ENCODE measurements at regions not wholly inside any gene's neighbourhood (a gene's known extent, or its start where the extent isn't known, plus 50 kb on each side); places are given as distances from the start of the nearest gene placed in this dataset.
"Not testable (repeated sequence)": the region's sequence is repeated elsewhere in the genome, so short reads cannot be mapped to it uniquely, and the experiment has no call there.

DNA sequence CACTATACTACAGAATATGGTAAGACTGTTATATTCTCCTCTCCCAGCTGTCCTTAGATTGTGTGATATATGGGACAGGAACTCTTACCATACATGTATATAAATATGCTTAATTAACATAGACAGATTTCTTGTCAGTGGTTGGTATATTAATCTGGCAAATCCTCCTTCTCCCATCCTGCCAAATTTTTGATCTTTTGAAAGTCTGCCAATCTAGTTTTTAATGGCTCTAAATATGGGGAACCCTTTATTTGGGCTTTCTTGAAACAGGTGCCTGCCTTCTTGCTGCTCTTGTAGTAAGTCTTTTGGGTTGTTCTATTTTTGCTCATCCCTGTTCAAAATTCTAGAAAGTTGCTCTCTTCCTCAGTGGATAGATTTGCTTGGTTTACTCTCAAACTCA lies 63.5 kb downstream of the SPATA31D1 start:
- Histone ChIP-seq H3K27me3 (ENCODE audit: insufficient read depth, low read length) (no peaks in the 10 kb centered on the region), H3K36me3 (ENCODE audit: insufficient read depth, low read length) (no peaks in the 10 kb centered on the region), H3K79me2 (ENCODE audit: control insufficient read depth, insufficient read depth, low read length, unreplicated experiment) (no peaks in the 10 kb centered on the region)

DNA sequence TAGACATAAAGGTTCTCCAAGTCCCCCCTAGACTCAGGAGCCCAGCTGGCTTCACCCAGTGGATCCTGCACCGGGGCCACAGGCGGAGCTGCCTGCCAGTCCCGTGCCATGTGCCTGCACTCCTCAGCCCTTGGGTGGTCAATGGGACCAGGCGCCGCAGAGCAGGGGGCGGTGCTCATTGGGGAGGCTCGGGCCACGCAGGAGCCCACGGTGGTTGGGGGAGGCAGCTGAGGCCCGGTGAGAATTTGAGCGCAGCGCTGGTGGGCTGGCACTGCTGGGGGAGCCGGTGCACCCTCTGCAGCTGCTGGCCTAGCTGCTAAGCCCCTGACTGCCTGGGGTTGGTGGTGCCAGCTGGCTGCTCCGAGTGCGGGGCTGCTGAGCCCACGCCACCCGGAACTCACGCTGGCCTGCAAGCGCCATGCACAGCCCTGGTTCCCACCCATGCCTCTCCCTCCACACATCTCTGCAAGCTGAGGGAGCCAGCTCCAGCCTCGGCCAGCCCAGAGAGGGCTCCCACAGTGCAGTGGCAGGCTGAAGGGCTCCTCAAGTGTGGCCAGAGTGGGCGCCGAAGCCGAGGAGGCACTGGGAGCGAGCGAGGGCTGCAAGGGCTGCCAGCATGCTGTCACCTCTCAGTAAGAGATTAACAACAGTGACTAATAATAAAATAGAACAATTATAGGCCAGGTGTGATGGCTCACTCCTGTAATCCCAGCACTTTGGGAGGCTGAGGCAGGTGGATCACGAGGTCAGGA lies 65.9 kb downstream of the SPATA31D1 start:
- H3K36me3 ChIP-seq (ENCODE audit: insufficient read depth, low read length): no peaks in the 10 kb centered on the region
- no peaks in the 10 kb centered on the region for H3K4me1 ChIP-seq (ENCODE audit: control insufficient read depth, insufficient read depth, low read length, unreplicated experiment)
- no peak overlapping the region for H3K4me3 ChIP-seq (ENCODE audit: low read depth, low read length)
- H3K27ac ChIP-seq (ENCODE audit: low read depth, low read length): no peak overlapping the region
- H2AFZ ChIP-seq (ENCODE audit: low read length, unreplicated experiment): no peak overlapping the region
- no peaks in the 10 kb centered on the region for H3K27me3 ChIP-seq (ENCODE audit: insufficient read depth, low read length)
- no peaks in the 10 kb centered on the region for H3K79me2 ChIP-seq (ENCODE audit: control insufficient read depth, insufficient read depth, low read length, unreplicated experiment)

More for the DNA sequence above, 63.5 kb downstream of the SPATA31D1 start:
- no peaks in the 10 kb centered on the region for H3K4me1 ChIP-seq (ENCODE audit: control insufficient read depth, insufficient read depth, low read length, unreplicated experiment)
- no peak overlapping the region for H3K4me3 ChIP-seq (ENCODE audit: low read depth, low read length)
- H2AFZ ChIP-seq (ENCODE audit: low read length, unreplicated experiment): no peak overlapping the region
- no peak overlapping the region for H3K27ac ChIP-seq (ENCODE audit: low read depth, low read length)

GRCh38 chr9:82057805-82058204 lies 69.2 kb downstream of the SPATA31D1 start:
- no peaks in the 10 kb centered on the region for H3K36me3 ChIP-seq (ENCODE audit: insufficient read depth, low read length)
- H3K4me3 ChIP-seq (ENCODE audit: low read depth, low read length): no peak overlapping the region
- no peaks in the 10 kb centered on the region for H3K4me1 ChIP-seq (ENCODE audit: control insufficient read depth, insufficient read depth, low read length, unreplicated experiment)
- H3K27ac ChIP-seq (ENCODE audit: low read depth, low read length): no peak overlapping the region
- no peaks in the 10 kb centered on the region for H3K27me3 ChIP-seq (ENCODE audit: insufficient read depth, low read length)
- no peaks in the 10 kb centered on the region for H3K79me2 ChIP-seq (ENCODE audit: control insufficient read depth, insufficient read depth, low read length, unreplicated experiment)
- H2AFZ ChIP-seq (ENCODE audit: low read length, unreplicated experiment): no peak overlapping the region

- not testable (repeated sequence) for H3K79me2 ChIP-seq (ENCODE audit: control insufficient read depth, insufficient read depth, low read length, unreplicated experiment); H3K4me3 ChIP-seq (ENCODE audit: low read depth, low read length); H3K27me3 ChIP-seq (ENCODE audit: insufficient read depth, low read length); H3K27ac ChIP-seq (ENCODE audit: low read depth, low read length); H3K4me1 ChIP-seq (ENCODE audit: control insufficient read depth, insufficient read depth, low read length, unreplicated experiment); H3K36me3 ChIP-seq (ENCODE audit: insufficient read depth, low read length); H2AFZ ChIP-seq (ENCODE audit: low read length, unreplicated experiment)
Measured at GRCh38 chr9:82061801-82062200, 73.2 kb downstream of the SPATA31D1 start.

- Histone ChIP-seq H3K4me1 (ENCODE audit: control insufficient read depth, insufficient read depth, low read length, unreplicated experiment) (no peaks in the 10 kb centered on the region), H2AFZ (ENCODE audit: low read length, unreplicated experiment) (no peak overlapping the region), H3K79me2 (ENCODE audit: control insufficient read depth, insufficient read depth, low read length, unreplicated experiment) (no peaks in the 10 kb centered on the region), H3K4me3 (ENCODE audit: low read depth, low read length) (no peak overlapping the region), H3K27me3 (ENCODE audit: insufficient read depth, low read length) (no peaks in the 10 kb centered on the region), H3K27ac (ENCODE audit: low read depth, low read length) (no peak overlapping the region), H3K36me3 (ENCODE audit: insufficient read depth, low read length) (no peaks in the 10 kb centered on the region)
Measured at GRCh38 chr9:82062245-82062644, 73.7 kb downstream of the SPATA31D1 start.

GRCh38 chr9:82073551-82074543 lies 85.3 kb downstream of the SPATA31D1 start:
- no peaks in the 10 kb centered on the region for H3K4me1 ChIP-seq (ENCODE audit: control insufficient read depth, insufficient read depth, low read length, unreplicated experiment)
- no peak overlapping the region for H3K27ac ChIP-seq (ENCODE audit: low read depth, low read length)
- H2AFZ ChIP-seq (ENCODE audit: low read length, unreplicated experiment): no peak overlapping the region
- H3K27me3 ChIP-seq (ENCODE audit: insufficient read depth, low read length): no peaks in the 10 kb centered on the region
- no peaks in the 10 kb centered on the region for H3K79me2 ChIP-seq (ENCODE audit: control insufficient read depth, insufficient read depth, low read length, unreplicated experiment)
- no peak overlapping the region for H3K4me3 ChIP-seq (ENCODE audit: low read depth, low read length)
- no peaks in the 10 kb centered on the region for H3K36me3 ChIP-seq (ENCODE audit: insufficient read depth, low read length)

DNA sequence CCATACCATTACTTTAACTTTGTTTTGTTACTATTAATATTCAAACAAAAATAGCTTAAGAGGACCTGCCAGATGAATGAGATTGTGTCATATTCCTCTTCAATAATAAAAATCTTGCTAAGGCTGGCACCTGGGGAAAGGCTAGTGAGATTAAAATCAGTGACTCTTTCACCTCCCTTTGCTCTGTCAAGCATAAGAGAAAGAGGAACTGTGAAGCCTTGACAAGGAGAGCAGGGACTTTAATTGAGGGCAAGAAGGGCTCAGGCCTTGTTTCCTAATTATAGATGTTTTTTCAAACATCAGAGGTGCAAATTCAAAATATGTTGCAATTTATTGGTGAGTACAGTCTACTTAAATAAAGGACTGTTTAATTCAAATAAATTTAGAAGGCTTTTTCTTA lies 91.7 kb downstream of the SPATA31D1 start:
- Histone ChIP-seq H3K4me3 (ENCODE audit: low read depth, low read length) (no peak overlapping the region), H3K4me1 (ENCODE audit: control insufficient read depth, insufficient read depth, low read length, unreplicated experiment) (no peaks in the 10 kb centered on the region), H3K79me2 (ENCODE audit: control insufficient read depth, insufficient read depth, low read length, unreplicated experiment) (no peaks in the 10 kb centered on the region)

GRCh38 chr9:82081496-82081895 lies 92.9 kb downstream of the SPATA31D1 start:
- 0 out of 2 replicates have a peak, but pooled peaks cover 4% of the 10 kb centered on the region for H3K27me3 ChIP-seq (ENCODE audit: insufficient read depth, low read length)
- no peak overlapping the region for H3K27ac ChIP-seq (ENCODE audit: low read depth, low read length)
- H3K4me3 ChIP-seq (ENCODE audit: low read depth, low read length): no peak overlapping the region
- H2AFZ ChIP-seq (ENCODE audit: low read length, unreplicated experiment): no peak overlapping the region
- no peaks in the 10 kb centered on the region for H3K36me3 ChIP-seq (ENCODE audit: insufficient read depth, low read length)
- no peaks in the 10 kb centered on the region for H3K79me2 ChIP-seq (ENCODE audit: control insufficient read depth, insufficient read depth, low read length, unreplicated experiment)
- no peaks in the 10 kb centered on the region for H3K4me1 ChIP-seq (ENCODE audit: control insufficient read depth, insufficient read depth, low read length, unreplicated experiment)

More for the DNA sequence above, 91.7 kb downstream of the SPATA31D1 start:
- Histone ChIP-seq H2AFZ (ENCODE audit: low read length, unreplicated experiment) (no peak overlapping the region), H3K36me3 (ENCODE audit: insufficient read depth, low read length) (no peaks in the 10 kb centered on the region), H3K27me3 (ENCODE audit: insufficient read depth, low read length) (no peaks in the 10 kb centered on the region), H3K27ac (ENCODE audit: low read depth, low read length) (no peak overlapping the region)

DNA sequence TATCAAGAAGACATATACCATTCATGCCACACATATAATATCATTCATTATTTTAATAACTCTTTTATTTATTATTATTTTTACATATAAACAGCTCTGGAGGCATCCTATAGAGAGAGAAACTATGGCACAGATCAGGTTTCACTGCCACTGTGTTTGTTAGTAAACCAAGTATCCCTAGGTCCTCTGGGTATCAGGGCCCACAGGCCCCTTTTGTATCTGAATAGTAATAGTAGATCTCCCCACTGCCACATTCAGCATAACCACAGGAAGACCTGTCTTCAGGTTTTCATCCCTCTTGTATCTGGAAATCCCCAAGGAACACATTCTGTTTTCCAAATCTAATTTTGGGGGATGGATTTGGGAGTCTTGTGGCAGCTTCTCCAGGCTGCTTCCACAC lies 94.0 kb downstream of the SPATA31D1 start:
- Histone ChIP-seq H2AFZ (ENCODE audit: low read length, unreplicated experiment) (no peak overlapping the region), H3K4me1 (ENCODE audit: control insufficient read depth, insufficient read depth, low read length, unreplicated experiment) (no peaks in the 10 kb centered on the region), H3K79me2 (ENCODE audit: control insufficient read depth, insufficient read depth, low read length, unreplicated experiment) (no peaks in the 10 kb centered on the region), H3K36me3 (ENCODE audit: insufficient read depth, low read length) (no peaks in the 10 kb centered on the region), H3K27ac (ENCODE audit: low read depth, low read length) (no peak overlapping the region), H3K4me3 (ENCODE audit: low read depth, low read length) (no peak overlapping the region), H3K27me3 (ENCODE audit: insufficient read depth, low read length) (0 out of 2 replicates have a peak, but pooled peaks cover 4% of the 10 kb centered on the region)

GRCh38 chr9:82088591-82088990 lies 100.0 kb downstream of the SPATA31D1 start:
- Histone ChIP-seq H3K4me3 (ENCODE audit: low read depth, low read length) (no peak overlapping the region), H2AFZ (ENCODE audit: low read length, unreplicated experiment) (no peak overlapping the region), H3K36me3 (ENCODE audit: insufficient read depth, low read length) (no peaks in the 10 kb centered on the region), H3K27me3 (ENCODE audit: insufficient read depth, low read length) (0 out of 2 replicates have a peak, but pooled peaks cover 4% of the 10 kb centered on the region), H3K79me2 (ENCODE audit: control insufficient read depth, insufficient read depth, low read length, unreplicated experiment) (no peaks in the 10 kb centered on the region), H3K4me1 (ENCODE audit: control insufficient read depth, insufficient read depth, low read length, unreplicated experiment) (no peaks in the 10 kb centered on the region), H3K27ac (ENCODE audit: low read depth, low read length) (no peak overlapping the region)

All from ACC112 (cell line).